Right atrium auricular region (tissue), 2 donors: ENCODE measurements at regions not wholly inside any gene's neighbourhood (a gene's known extent, or its start where the extent isn't known, plus 50 kb on each side); places are given as distances from the start of the nearest gene placed in this dataset.
"Not testable (repeated sequence)": the region's sequence is repeated elsewhere in the genome, so short reads cannot be mapped to it uniquely, and the experiment has no call there.

ENCODE experiments used
- DNase-seq: peaks from one replicate; pipeline ENCODE4 v3.0.0-alpha.2; 2019; ENCODE audit warnings: low spot score
- H3K27ac ChIP-seq, 2 donors: fragments of 200-600 bp; sonication (generic); 1 replicate in 1 of 2; 2 replicates in 1 of 2; pipeline ENCODE4 v1.5.1; 2016 to 2019
- H3K27me3 ChIP-seq, 2 donors: fragments of 200-600 bp; sonication (generic); one replicate each; pipeline versions ENCODE4 v1.5.1 to v1.6.0; 2017 to 2019
- H3K36me3 ChIP-seq: fragments of 200-600 bp; sonication (generic); one replicate; pipeline ENCODE4 v1.5.1; 2016
- H3K4me1 ChIP-seq, 2 donors: fragments of 200-600 bp; sonication (generic); one replicate each; pipeline versions ENCODE4 v1.5.1 to v1.6.0; 2017 to 2019
- H3K4me3 ChIP-seq, 2 donors: fragments of 200-600 bp; sonication (generic); 1 replicate in 1 of 2; 2 replicates in 1 of 2; pipeline ENCODE4 v1.5.1; 2017 to 2019; ENCODE audit warnings: mild to moderate bottlenecking in 1 of 2, moderate library complexity in 1 of 2
- H3K9me3 ChIP-seq, 2 donors: fragments of 200-600 bp; sonication (generic); one replicate each; pipeline ENCODE4 v1.5.1; 2019

- DNase-seq, H3K4me3 ChIP-seq, H3K36me3 ChIP-seq, H3K27me3 ChIP-seq, H3K9me3 ChIP-seq, H3K27ac ChIP-seq, H3K4me1 ChIP-seq: not testable (repeated sequence)
Observed at GRCh38 chr16:29338821-29339700, 67.5 kb downstream of the NPIPB11 start.

- H3K9me3 ChIP-seq, H3K27ac ChIP-seq, H3K4me1 ChIP-seq, H3K36me3 ChIP-seq, H3K27me3 ChIP-seq, H3K4me3 ChIP-seq, DNase-seq: not testable (repeated sequence)
Observed at GRCh38 chr16:29337385-29337901, 69.1 kb downstream of the NPIPB11 start.

- not testable (repeated sequence) for H3K27ac ChIP-seq, H3K4me3 ChIP-seq, DNase-seq, H3K36me3 ChIP-seq, H3K27me3 ChIP-seq, H3K4me1 ChIP-seq, H3K9me3 ChIP-seq
Observed at GRCh38 chr16:29335549-29335846, 71.0 kb downstream of the NPIPB11 start.

- H3K4me1 ChIP-seq, DNase-seq, H3K4me3 ChIP-seq, H3K36me3 ChIP-seq, H3K9me3 ChIP-seq, H3K27ac ChIP-seq, H3K27me3 ChIP-seq: not testable (repeated sequence)
Observed at GRCh38 chr16:29334776-29335548, 71.5 kb downstream of the NPIPB11 start.

GRCh38 chr16:29333492-29334097, 72.9 kb downstream of the NPIPB11 start:
- H3K27ac ChIP-seq, H3K27me3 ChIP-seq, H3K36me3 ChIP-seq, H3K9me3 ChIP-seq, H3K4me1 ChIP-seq, DNase-seq, H3K4me3 ChIP-seq: not testable (repeated sequence)

GRCh38 chr16:29330623-29331022, 75.9 kb downstream of the NPIPB11 start:
- H3K27me3 ChIP-seq, H3K9me3 ChIP-seq, H3K4me3 ChIP-seq, H3K36me3 ChIP-seq, DNase-seq, H3K27ac ChIP-seq, H3K4me1 ChIP-seq: not testable (repeated sequence)

- H3K36me3 ChIP-seq, H3K4me3 ChIP-seq, DNase-seq, H3K9me3 ChIP-seq, H3K4me1 ChIP-seq, H3K27me3 ChIP-seq, H3K27ac ChIP-seq: not testable (repeated sequence)
Observed at GRCh38 chr16:29328528-29328927, 78.0 kb downstream of the NPIPB11 start.

- not testable (repeated sequence) for H3K4me1 ChIP-seq, H3K27ac ChIP-seq, H3K27me3 ChIP-seq, H3K36me3 ChIP-seq, DNase-seq, H3K9me3 ChIP-seq, H3K4me3 ChIP-seq
Observed at GRCh38 chr16:29327631-29328408, 78.7 kb downstream of the NPIPB11 start.

GRCh38 chr16:29326164-29327125, 80.1 kb downstream of the NPIPB11 start:
- not testable (repeated sequence) for H3K27ac ChIP-seq, H3K36me3 ChIP-seq, H3K27me3 ChIP-seq, DNase-seq, H3K4me1 ChIP-seq, H3K4me3 ChIP-seq, H3K9me3 ChIP-seq

GRCh38 chr16:29323725-29324124, 82.8 kb downstream of the NPIPB11 start:
- H3K27ac ChIP-seq, H3K36me3 ChIP-seq, H3K4me3 ChIP-seq, DNase-seq, H3K4me1 ChIP-seq, H3K9me3 ChIP-seq, H3K27me3 ChIP-seq: not testable (repeated sequence)
